Breast epithelium (tissue), 4 donors: ENCODE measurements at regions not wholly inside any gene's neighbourhood (a gene's known extent, or its start where the extent isn't known, plus 50 kb on each side); places are given as distances from the start of the nearest gene placed in this dataset.

Experiments
- DNase-seq, 2 donors: peaks; one replicate each; pipeline ENCODE4 v3.0.0-alpha.2; 2019; ENCODE audit warnings: low spot score in 2 of 2
- H3K27ac ChIP-seq, 2 donors: fragments of 200-600 bp; sonication (generic) in 1 of 2; one replicate each; pipeline ENCODE4 v1.5.1; 2016 to 2019; ENCODE audit warnings: mild to moderate bottlenecking in 1 of 2
- H3K27me3 ChIP-seq, 2 donors: fragments of 200-600 bp; sonication (generic) in 1 of 2; one replicate each; pipeline versions ENCODE4 v1.5.1 to v1.6.0; 2017 to 2019; ENCODE audit warnings: control low read depth in 1 of 2, mild to moderate bottlenecking in 1 of 2
- H3K36me3 ChIP-seq: fragments of 200-600 bp; one replicate; pipeline ENCODE4 v1.5.1; 2019
- H3K4me1 ChIP-seq, 2 donors: fragments of 200-600 bp; sonication (generic); one replicate each; pipeline ENCODE4 v1.5.1; 2016 to 2019; ENCODE audit warnings: control low read depth in 1 of 2
- H3K4me3 ChIP-seq, 3 donors: fragments of 200-600 bp; sonication (generic); 1 replicate in 2 of 3; 2 replicates in 1 of 3; pipeline ENCODE4 v1.5.1; 2016 to 2019; ENCODE audit warnings: mild to moderate bottlenecking in 3 of 3, moderate library complexity in 2 of 3
- H3K9me3 ChIP-seq, 2 donors: fragments of 200-600 bp; sonication (generic) in 1 of 2; one replicate each; pipeline ENCODE4 v1.5.1; 2016 to 2019; ENCODE audit warnings: control low read depth in 1 of 2
- CTCF ChIP-seq, 3 donors: fragments of 450-650 bp; IDR thresholded peaks; one replicate each; pipeline ENCODE4 v1.5.1; 2016 to 2017; ENCODE audit warnings: antibody characterized with exemption in 3 of 3, mild to moderate bottlenecking in 3 of 3, moderate library complexity in 3 of 3
- POLR2A ChIP-seq: fragments of 450-650 bp; IDR thresholded peaks from one replicate; pipeline ENCODE4 v1.6.1; 2016; ENCODE audit warnings: antibody characterized with exemption, mild to moderate bottlenecking, moderate library complexity
- POLR2AphosphoS5 ChIP-seq, 3 donors: sonication (generic); formaldehyde crosslinking; IDR thresholded peaks; one replicate each; pipeline ENCODE4 v1.6.1; 2017; ENCODE audit warnings: antibody characterized with exemption in 3 of 3
- intact Hi-C: fragments of 100-400 bp; cut with DNase I; formaldehyde crosslinking; loops from one replicate; pipeline ENCODE4 v1.15.1; 2023; ENCODE audit warnings: low total_unique reads

GRCh38 chr3:106242781-106243180 lies 374.0 kb upstream of the CBLB start:
- Histone ChIP-seq H3K9me3 (no peaks in the 10 kb centered on the region), H3K4me1 (no peaks in the 10 kb centered on the region), H3K36me3 (no peaks in the 10 kb centered on the region), H3K27ac (no peak overlapping the region), H3K27me3 (no peaks in the 10 kb centered on the region), H3K4me3 (no peak overlapping the region)
- intact Hi-C loops = no loop called here
- no peak for DNase-seq
- TF ChIP-seq POLR2AphosphoS5 (IDR thresholded peaks at IDR 0.05) (no peak), CTCF (IDR thresholded peaks at IDR 0.05) (no peak), POLR2A (no peak)

- Histone ChIP-seq H3K27ac (no peak overlapping the region), H3K27me3 (no peaks in the 10 kb centered on the region), H3K4me3 (no peak overlapping the region), H3K4me1 (no peaks in the 10 kb centered on the region), H3K9me3 (no peaks in the 10 kb centered on the region), H3K36me3 (no peaks in the 10 kb centered on the region)
- DNase-seq = no peak
- TF ChIP-seq POLR2AphosphoS5 (IDR thresholded peaks at IDR 0.05) (no peak), POLR2A (no peak), CTCF (IDR thresholded peaks at IDR 0.05) (no peak)
- intact Hi-C loops = no loop called here
Measured at GRCh38 chr3:106245400-106245799, 376.6 kb upstream of the CBLB start.

- TF ChIP-seq POLR2AphosphoS5 (IDR thresholded peaks at IDR 0.05) (no peak), POLR2A (no peak)
- Histone ChIP-seq H3K36me3 (no peaks in the 10 kb centered on the region), H3K4me3 (no peak overlapping the region)
Measured at GRCh38 chr3:106247902-106248684, 379.3 kb upstream of the CBLB start.

GRCh38 chr3:106249159-106249558 lies 380.3 kb upstream of the CBLB start:
- DNase-seq = no peak
- Histone ChIP-seq H3K27ac (no peak overlapping the region), H3K27me3 (no peaks in the 10 kb centered on the region), H3K4me1 (no peaks in the 10 kb centered on the region), H3K36me3 (no peaks in the 10 kb centered on the region), H3K9me3 (no peaks in the 10 kb centered on the region), H3K4me3 (no peak overlapping the region)
- TF ChIP-seq POLR2AphosphoS5 (IDR thresholded peaks at IDR 0.05) (no peak), CTCF (IDR thresholded peaks at IDR 0.05) (no peak), POLR2A (no peak)
- intact Hi-C loops = no loop called here

More at GRCh38 chr3:106247902-106248684, 379.3 kb upstream of the CBLB start:
- Histone ChIP-seq H3K27me3 (no peaks in the 10 kb centered on the region), H3K9me3 (no peaks in the 10 kb centered on the region), H3K4me1 (no peaks in the 10 kb centered on the region), H3K27ac (no peak overlapping the region)
- intact Hi-C loops = no loop called here
- no peak for DNase-seq

- Histone ChIP-seq H3K9me3 (no peaks in the 10 kb centered on the region), H3K4me3 (no peak overlapping the region), H3K27me3 (no peaks in the 10 kb centered on the region), H3K27ac (no peak overlapping the region), H3K4me1 (no peaks in the 10 kb centered on the region), H3K36me3 (no peaks in the 10 kb centered on the region)
- TF ChIP-seq CTCF (IDR thresholded peaks at IDR 0.05) = no peak
- TF ChIP-seq POLR2A = no peak
- TF ChIP-seq POLR2AphosphoS5 (IDR thresholded peaks at IDR 0.05) = no peak
- no peak for DNase-seq
- intact Hi-C loops = loop anchor here (5.0 kb wide), 1 partner anchor 693 kb away; no protein-coding TSS in a partner anchor
Measured at GRCh38 chr3:106249981-106250380, 381.2 kb upstream of the CBLB start.
